Peyer's patch (tissue), 4 donors: ENCODE measurements at regions not wholly inside any gene's neighbourhood (a gene's known extent, or its start where the extent isn't known, plus 50 kb on each side); places are given as distances from the start of the nearest gene placed in this dataset.

ENCODE experiments used
- POLR2A ChIP-seq, 2 donors: fragments of 450-650 bp; IDR thresholded peaks; one replicate each; pipeline ENCODE4 v1.5.1; 2017; ENCODE audit warnings: antibody characterized with exemption in 2 of 2, mild to moderate bottlenecking in 2 of 2, moderate library complexity in 2 of 2
- TF ChIP-seq, protein P1 (sequence below), 6 experiments: fragments of 450-650 bp in 4 of 6; fragments of 200-600 bp in 2 of 6; sonication (generic) in 1 of 6; IDR thresholded peaks; one replicate each; pipeline ENCODE4 v1.5.1; 2017 to 2019; ENCODE audit warnings: antibody characterized with exemption in 6 of 6, mild to moderate bottlenecking in 3 of 6, moderate library complexity in 1 of 6

DNA sequence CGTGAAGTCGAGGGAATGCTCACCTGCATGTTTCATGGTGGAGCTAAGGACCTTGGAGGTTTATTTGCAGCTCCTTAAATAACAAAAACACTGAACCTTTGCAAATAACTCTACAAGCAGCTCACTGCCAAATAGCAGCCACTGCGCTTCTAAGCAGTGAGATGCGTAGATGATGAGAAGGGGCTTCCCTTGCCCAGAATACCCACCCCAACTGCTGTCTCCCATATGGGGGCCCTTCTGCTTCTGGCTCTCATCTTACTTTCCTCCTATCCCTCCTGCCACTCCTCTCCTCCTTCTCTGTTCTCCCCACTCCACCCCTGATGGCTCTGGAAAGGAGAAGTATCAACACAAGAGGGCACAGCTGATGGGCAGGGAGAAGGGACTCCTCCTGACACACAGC lies 193.3 kb upstream of the SSTR4 start:
- TF ChIP-seq, protein P1, sequence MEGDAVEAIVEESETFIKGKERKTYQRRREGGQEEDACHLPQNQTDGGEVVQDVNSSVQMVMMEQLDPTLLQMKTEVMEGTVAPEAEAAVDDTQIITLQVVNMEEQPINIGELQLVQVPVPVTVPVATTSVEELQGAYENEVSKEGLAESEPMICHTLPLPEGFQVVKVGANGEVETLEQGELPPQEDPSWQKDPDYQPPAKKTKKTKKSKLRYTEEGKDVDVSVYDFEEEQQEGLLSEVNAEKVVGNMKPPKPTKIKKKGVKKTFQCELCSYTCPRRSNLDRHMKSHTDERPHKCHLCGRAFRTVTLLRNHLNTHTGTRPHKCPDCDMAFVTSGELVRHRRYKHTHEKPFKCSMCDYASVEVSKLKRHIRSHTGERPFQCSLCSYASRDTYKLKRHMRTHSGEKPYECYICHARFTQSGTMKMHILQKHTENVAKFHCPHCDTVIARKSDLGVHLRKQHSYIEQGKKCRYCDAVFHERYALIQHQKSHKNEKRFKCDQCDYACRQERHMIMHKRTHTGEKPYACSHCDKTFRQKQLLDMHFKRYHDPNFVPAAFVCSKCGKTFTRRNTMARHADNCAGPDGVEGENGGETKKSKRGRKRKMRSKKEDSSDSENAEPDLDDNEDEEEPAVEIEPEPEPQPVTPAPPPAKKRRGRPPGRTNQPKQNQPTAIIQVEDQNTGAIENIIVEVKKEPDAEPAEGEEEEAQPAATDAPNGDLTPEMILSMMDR (IDR thresholded peaks at IDR 0.05), result no peak
- no peak for TF ChIP-seq POLR2A (IDR thresholded peaks at IDR 0.05)
